GM23248 (cell line): ENCODE measurements at regions not wholly inside any gene's neighbourhood (a gene's known extent, or its start where the extent isn't known, plus 50 kb on each side); places are given as distances from the start of the nearest gene placed in this dataset.
A peak's percentile ranks its signal among the peaks of the same experiment; 100 is the strongest.

Experiments
- DNase-seq: peaks from one replicate; pipeline ENCODE4 v3.0.0-alpha.2; 2015
- H2AFZ ChIP-seq: fragments of 200-600 bp; sonication (generic); 2 replicates; pipeline ENCODE4 v1.6.1; 2016; ENCODE audit warnings: antibody characterized with exemption
- H3F3A ChIP-seq: fragments of 200-600 bp; sonication (generic); 2 replicates; pipeline ENCODE4 v1.6.1; 2016; ENCODE audit warnings: mild to moderate bottlenecking, antibody characterized with exemption, mixed run types; ENCODE audit not compliant: insufficient read depth
- H3K27ac ChIP-seq: fragments of 200-600 bp; sonication (generic); 2 replicates; pipeline ENCODE4 v1.5.1; 2016; ENCODE audit warnings: mild to moderate bottlenecking
- H3K27me3 ChIP-seq: fragments of 200-600 bp; sonication (generic); replicated peaks from 2 replicates; pipeline ENCODE4 v1.6.1; 2016; ENCODE audit warnings: mild to moderate bottlenecking; ENCODE audit not compliant: insufficient read depth
- H3K36me3 ChIP-seq: fragments of 200-600 bp; sonication (generic); 2 replicates; pipeline ENCODE4 v1.6.1; 2016; ENCODE audit warnings: low read depth, mild to moderate bottlenecking
- H3K4me1 ChIP-seq: fragments of 200-600 bp; sonication (generic); 2 replicates; pipeline ENCODE4 v1.6.1; 2016; ENCODE audit warnings: mild to moderate bottlenecking; ENCODE audit not compliant: insufficient read depth
- H3K4me2 ChIP-seq: fragments of 200-600 bp; sonication (generic); one replicate; pipeline ENCODE4 v1.6.1; 2016; ENCODE audit warnings: mild to moderate bottlenecking; ENCODE audit not compliant: unreplicated experiment
- H3K4me3 ChIP-seq: fragments of 200-600 bp; sonication (generic); 2 replicates; pipeline ENCODE4 v1.5.1; 2016; ENCODE audit warnings: mild to moderate bottlenecking
- H3K79me2 ChIP-seq: fragments of 200-600 bp; sonication (generic); 2 replicates; pipeline ENCODE4 v1.6.1; 2016; ENCODE audit warnings: mild to moderate bottlenecking; ENCODE audit not compliant: insufficient read depth
- H3K9ac ChIP-seq: fragments of 200-600 bp; sonication (generic); 2 replicates; pipeline ENCODE4 v1.6.1; 2016; ENCODE audit warnings: mild to moderate bottlenecking
- H3K9me2 ChIP-seq: fragments of 200-600 bp; sonication (generic); 2 replicates; pipeline ENCODE4 v1.6.1; 2016; ENCODE audit warnings: mixed run types, mild to moderate bottlenecking, moderate library complexity; ENCODE audit not compliant: insufficient read depth
- H3K9me3 ChIP-seq: fragments of 200-600 bp; sonication (generic); one replicate; pipeline ENCODE4 v1.6.1; 2017; ENCODE audit warnings: low read depth
- H4K20me1 ChIP-seq: fragments of 200-600 bp; sonication (generic); 2 replicates; pipeline ENCODE4 v1.6.0; 2016; ENCODE audit not compliant: insufficient read depth
- EZH2 ChIP-seq: fragments of 200-600 bp; sonication (generic); IDR thresholded peaks from 2 replicates; pipeline ENCODE4 v1.6.1; 2018; ENCODE audit warnings: antibody characterized with exemption, mild to moderate bottlenecking; ENCODE audit not compliant: insufficient read depth, poor library complexity, severe bottlenecking
- EZH2phosphoT487 ChIP-seq: fragments of 200-600 bp; sonication (generic); IDR thresholded peaks from 2 replicates; pipeline ENCODE4 v1.6.1; 2018; ENCODE audit warnings: antibody characterized with exemption, moderate library complexity, mild to moderate bottlenecking, low read depth; ENCODE audit not compliant: insufficient read depth
- WGBS, 2 experiments: methylation state at CpG; one replicate each; pipeline ENCODE4 v1.1.6; 2015 to 2017; ENCODE audit warnings: low lambda C conversion rate in 2 of 2, low coverage in 1 of 2; ENCODE audit errors: missing lambda C conversion rate in 2 of 2; 5-methylcytosine and 5-hydroxymethylcytosine counted together
- in situ Hi-C: fragments of 300-500 bp; cut with MboI; formaldehyde crosslinking; loops from 2 replicates; pipeline ENCODE4 v1.15.0; 2020

DNA sequence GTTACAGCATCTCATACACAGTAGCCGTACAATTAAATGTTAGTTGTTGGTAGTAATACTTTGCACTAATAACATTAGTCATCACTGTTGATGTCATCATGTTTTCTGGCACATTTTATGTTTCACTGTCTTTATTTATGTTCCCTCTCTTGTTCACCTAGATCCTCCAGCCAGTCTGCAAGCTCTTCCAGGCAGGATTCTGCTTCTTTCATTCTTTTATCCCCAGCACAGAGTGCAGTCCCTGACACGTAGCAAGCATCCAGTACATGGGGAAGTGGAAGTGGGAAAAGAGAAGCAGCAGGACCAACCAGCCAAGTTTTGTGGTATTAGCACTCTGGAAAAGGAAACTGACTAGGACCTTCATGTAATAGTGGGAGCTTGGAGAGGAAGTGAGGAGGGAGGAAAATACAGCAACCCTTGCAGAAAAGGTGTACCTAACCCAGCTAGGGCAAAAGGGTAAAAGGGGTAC, 89.7 kb upstream of the SLC44A1 start:
- in situ Hi-C loops = loop anchor here (5.0 to 10.0 kb wide), 2 partner anchors 170 to 292 kb away; no protein-coding TSS in a partner anchor
- peak; percentile 62 for DNase-seq
- H2AFZ ChIP-seq = no peak overlapping the region

DNA sequence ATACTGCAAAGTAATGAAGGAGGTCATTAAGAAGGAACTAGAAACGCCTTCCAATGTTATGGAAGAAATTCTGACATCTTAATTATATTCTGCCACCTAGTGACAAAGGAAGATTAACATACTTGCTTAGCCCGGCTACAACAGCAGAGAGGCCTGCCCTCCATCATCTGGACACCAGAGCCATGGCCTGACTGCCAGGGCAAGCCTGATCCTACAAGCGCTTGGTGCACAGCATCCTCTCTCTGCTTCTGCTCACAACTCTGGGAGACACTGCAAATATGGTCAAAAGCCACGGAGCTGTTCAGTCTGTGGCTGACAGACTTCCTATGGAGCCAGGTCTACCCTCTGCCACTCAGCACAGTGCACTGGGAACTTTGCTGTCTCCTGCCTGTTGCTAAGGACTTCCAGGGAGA, 87.3 kb upstream of the SLC44A1 start:
- Histone ChIP-seq H3K36me3 (no peaks in the 10 kb centered on the region), H3K9me3 (no peaks in the 10 kb centered on the region), H3K27me3 (no peaks in the 10 kb centered on the region), H3K79me2 (no peaks in the 10 kb centered on the region), H3K9me2 (no peaks in the 10 kb centered on the region), H2AFZ (no peak overlapping the region), H4K20me1 (no peaks in the 10 kb centered on the region), H3K4me3 (no peak overlapping the region), H3K9ac (no peak overlapping the region), H3K4me2 (no peak overlapping the region), H3F3A (0 out of 2 replicates have a peak, but pooled peaks cover 2% of the 10 kb centered on the region), H3K4me1 (peaks cover 22% of the 10 kb centered on the region), H3K27ac (no peak overlapping the region)
- DNase-seq = peak; percentile 84
- 2 to 7% methylated on average over 4 of the region's 4 CpGs for WGBS, 2 experiments
- in situ Hi-C loops = loop anchor here (5.0 to 10.0 kb wide), 2 partner anchors 172 to 295 kb away; no protein-coding TSS in a partner anchor
- TF ChIP-seq EZH2 (no peak), EZH2phosphoT487 (no peak)

More for the DNA sequence above, 89.7 kb upstream of the SLC44A1 start:
- H3K4me2 ChIP-seq = no peak overlapping the region
- H3K4me1 ChIP-seq = peaks cover 24% of the 10 kb centered on the region
- no peak for TF ChIP-seq EZH2phosphoT487
- TF ChIP-seq EZH2 = no peak
- no peaks in the 10 kb centered on the region for H3K27me3 ChIP-seq
- H3K9me2 ChIP-seq = no peaks in the 10 kb centered on the region
- WGBS, 2 experiments = 38 to 47% methylated on average over 2 of the region's 2 CpGs
- no peaks in the 10 kb centered on the region for H4K20me1 ChIP-seq
- H3K9ac ChIP-seq = no peak overlapping the region
- no peak overlapping the region for H3K4me3 ChIP-seq
- H3K9me3 ChIP-seq = no peaks in the 10 kb centered on the region
- H3F3A ChIP-seq = peaks cover 14% of the 10 kb centered on the region; the same call in 1 of the 2 replicates
- H3K36me3 ChIP-seq = no peaks in the 10 kb centered on the region
- no peaks in the 10 kb centered on the region for H3K79me2 ChIP-seq
- no peak overlapping the region for H3K27ac ChIP-seq

DNA sequence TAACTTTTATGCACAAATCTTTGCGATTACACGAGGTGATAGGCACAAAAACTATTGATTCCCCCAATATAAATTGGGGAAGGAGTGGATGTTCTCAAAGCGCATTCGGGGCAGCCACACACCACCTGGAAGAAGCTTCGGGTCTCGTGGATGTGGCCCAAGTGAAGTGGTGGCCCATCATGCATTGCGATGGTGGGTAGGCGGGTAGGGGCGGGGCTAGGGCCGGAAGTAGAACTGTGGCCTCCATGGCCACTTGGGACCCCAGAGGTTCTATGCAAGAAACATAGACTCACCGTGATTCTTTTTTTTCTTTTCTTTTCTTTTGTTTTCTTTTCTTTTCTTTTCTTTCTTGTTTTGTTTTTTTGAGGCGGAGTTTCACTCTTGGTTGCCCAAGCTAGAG, 86.4 kb upstream of the SLC44A1 start:
- Histone ChIP-seq H3K27ac (no peak overlapping the region), H3K79me2 (no peaks in the 10 kb centered on the region), H3F3A (no peaks in the 10 kb centered on the region), H3K4me1 (peaks cover 22% of the 10 kb centered on the region), H3K9ac (no peak overlapping the region), H3K27me3 (no peaks in the 10 kb centered on the region), H3K4me3 (no peak overlapping the region), H3K9me3 (no peaks in the 10 kb centered on the region), H4K20me1 (no peaks in the 10 kb centered on the region), H2AFZ (no peak overlapping the region), H3K9me2 (no peaks in the 10 kb centered on the region), H3K4me2 (no peak overlapping the region), H3K36me3 (no peaks in the 10 kb centered on the region)
- 82 to 85% methylated on average over 12 of the region's 12 CpGs for WGBS, 2 experiments
- in situ Hi-C loops = loop anchor here (5.0 to 10.0 kb wide), 2 partner anchors 173 to 296 kb away; no protein-coding TSS in a partner anchor
- DNase-seq = no peak
- TF ChIP-seq EZH2 = no peak
- TF ChIP-seq EZH2phosphoT487 = no peak

DNA sequence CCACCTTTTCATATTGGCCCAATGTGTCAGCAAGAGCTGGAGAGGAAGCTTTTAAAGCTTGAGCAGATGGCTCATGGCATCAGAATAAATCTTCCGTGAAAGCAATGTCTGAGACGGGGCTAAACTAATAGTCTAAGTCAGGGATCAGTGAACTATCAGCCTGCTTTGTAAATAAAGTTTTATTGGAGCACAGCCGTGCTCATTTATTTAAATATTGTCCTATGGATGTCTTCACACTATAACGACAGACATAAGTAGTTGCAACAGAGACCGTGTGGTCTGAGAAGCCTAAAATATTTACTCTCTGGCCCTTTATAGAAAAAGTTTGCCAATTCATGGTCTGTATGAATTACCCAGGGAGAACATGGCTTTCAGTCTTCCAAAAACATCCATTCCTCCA, 85.6 kb upstream of the SLC44A1 start:
- H3K9ac ChIP-seq = no peak overlapping the region
- no peaks in the 10 kb centered on the region for H3K9me2 ChIP-seq
- H3K79me2 ChIP-seq = no peaks in the 10 kb centered on the region
- H3K4me1 ChIP-seq = peaks cover 22% of the 10 kb centered on the region
- no peaks in the 10 kb centered on the region for H3K27me3 ChIP-seq
- no peak for DNase-seq
- TF ChIP-seq EZH2 (no peak), EZH2phosphoT487 (no peak)
- no peaks in the 10 kb centered on the region for H3F3A ChIP-seq
- H3K9me3 ChIP-seq = no peaks in the 10 kb centered on the region
- no peaks in the 10 kb centered on the region for H3K36me3 ChIP-seq
- H3K4me3 ChIP-seq = no peak overlapping the region
- H4K20me1 ChIP-seq = no peaks in the 10 kb centered on the region
- H3K4me2 ChIP-seq = no peak overlapping the region
- 83 to 88% methylated on average over 5 of the region's 5 CpGs for WGBS, 2 experiments
- in situ Hi-C loops = loop anchor here (5.0 to 10.0 kb wide), 2 partner anchors 174 to 297 kb away; no protein-coding TSS in a partner anchor
- no peak overlapping the region for H3K27ac ChIP-seq
- no peak overlapping the region for H2AFZ ChIP-seq

DNA sequence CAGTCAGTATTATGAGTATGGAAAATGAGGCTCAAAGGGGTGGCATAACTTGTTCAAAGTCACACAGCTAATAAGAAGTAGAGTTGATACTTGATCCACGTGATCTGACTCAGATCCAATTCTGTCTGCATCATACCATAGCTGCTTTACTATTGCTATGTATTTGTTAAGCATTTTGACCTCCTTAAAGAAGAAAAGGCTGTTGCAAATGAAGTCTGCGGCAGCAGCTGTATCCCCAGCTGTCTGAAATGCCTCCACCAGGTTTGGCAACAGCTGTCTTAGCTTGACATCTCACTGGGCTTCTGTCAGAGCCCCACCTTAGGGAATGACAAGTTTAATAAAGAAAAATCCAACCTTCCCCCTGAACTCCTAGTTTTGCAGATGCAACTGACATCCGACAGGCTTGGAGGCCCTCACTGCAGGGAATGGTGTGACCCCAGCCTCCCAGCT, 75.6 kb upstream of the SLC44A1 start:
- H3K9me2 ChIP-seq = no peaks in the 10 kb centered on the region
- no peak overlapping the region for H3K27ac ChIP-seq
- TF ChIP-seq EZH2 (no peak), EZH2phosphoT487 (no peak)
- H3K4me3 ChIP-seq = no peak overlapping the region
- H3K9ac ChIP-seq = no peak overlapping the region
- in situ Hi-C loops = no loop called here
- no peaks in the 10 kb centered on the region for H3K27me3 ChIP-seq
- DNase-seq = peak; percentile 14
- no peaks in the 10 kb centered on the region for H3K4me1 ChIP-seq
- H3K36me3 ChIP-seq = no peaks in the 10 kb centered on the region
- no peaks in the 10 kb centered on the region for H3K9me3 ChIP-seq
- no peaks in the 10 kb centered on the region for H4K20me1 ChIP-seq
- H3K79me2 ChIP-seq = no peaks in the 10 kb centered on the region
- no peak overlapping the region for H2AFZ ChIP-seq
- WGBS, 2 experiments = 65% methylated on average over 3 of the region's 3 CpGs
- no peaks in the 10 kb centered on the region for H3F3A ChIP-seq
- no peak overlapping the region for H3K4me2 ChIP-seq
